ENCODE measurements at regions not wholly inside any gene's neighbourhood (a gene's known extent, or its start where the extent isn't known, plus 50 kb on each side); places are given as distances from the start of the nearest gene placed in this dataset.

GRCh38 chrX:123083924-123084323 lies 100.2 kb upstream of the GRIA3 start:
- no peak for TF ChIP-seq CBX8 (IDR thresholded peaks at IDR 0.05)
- no peak for TF ChIP-seq NFE2L2 (conservative IDR thresholded peaks at IDR 0.05; ENCODE audit: low read length)
- no peak for TF ChIP-seq RFX5 (IDR thresholded peaks at IDR 0.05)
- TF ChIP-seq, protein P1, sequence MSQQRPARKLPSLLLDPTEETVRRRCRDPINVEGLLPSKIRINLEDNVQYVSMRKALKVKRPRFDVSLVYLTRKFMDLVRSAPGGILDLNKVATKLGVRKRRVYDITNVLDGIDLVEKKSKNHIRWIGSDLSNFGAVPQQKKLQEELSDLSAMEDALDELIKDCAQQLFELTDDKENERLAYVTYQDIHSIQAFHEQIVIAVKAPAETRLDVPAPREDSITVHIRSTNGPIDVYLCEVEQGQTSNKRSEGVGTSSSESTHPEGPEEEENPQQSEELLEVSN (IDR thresholded peaks at IDR 0.05; ENCODE audit: borderline replicate concordance, low read depth), result no peak
- TF ChIP-seq, protein P2, sequence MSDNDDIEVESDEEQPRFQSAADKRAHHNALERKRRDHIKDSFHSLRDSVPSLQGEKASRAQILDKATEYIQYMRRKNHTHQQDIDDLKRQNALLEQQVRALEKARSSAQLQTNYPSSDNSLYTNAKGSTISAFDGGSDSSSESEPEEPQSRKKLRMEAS (IDR thresholded peaks at IDR 0.05), result no peak
- TF ChIP-seq, protein P3, sequence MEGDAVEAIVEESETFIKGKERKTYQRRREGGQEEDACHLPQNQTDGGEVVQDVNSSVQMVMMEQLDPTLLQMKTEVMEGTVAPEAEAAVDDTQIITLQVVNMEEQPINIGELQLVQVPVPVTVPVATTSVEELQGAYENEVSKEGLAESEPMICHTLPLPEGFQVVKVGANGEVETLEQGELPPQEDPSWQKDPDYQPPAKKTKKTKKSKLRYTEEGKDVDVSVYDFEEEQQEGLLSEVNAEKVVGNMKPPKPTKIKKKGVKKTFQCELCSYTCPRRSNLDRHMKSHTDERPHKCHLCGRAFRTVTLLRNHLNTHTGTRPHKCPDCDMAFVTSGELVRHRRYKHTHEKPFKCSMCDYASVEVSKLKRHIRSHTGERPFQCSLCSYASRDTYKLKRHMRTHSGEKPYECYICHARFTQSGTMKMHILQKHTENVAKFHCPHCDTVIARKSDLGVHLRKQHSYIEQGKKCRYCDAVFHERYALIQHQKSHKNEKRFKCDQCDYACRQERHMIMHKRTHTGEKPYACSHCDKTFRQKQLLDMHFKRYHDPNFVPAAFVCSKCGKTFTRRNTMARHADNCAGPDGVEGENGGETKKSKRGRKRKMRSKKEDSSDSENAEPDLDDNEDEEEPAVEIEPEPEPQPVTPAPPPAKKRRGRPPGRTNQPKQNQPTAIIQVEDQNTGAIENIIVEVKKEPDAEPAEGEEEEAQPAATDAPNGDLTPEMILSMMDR (IDR thresholded peaks at IDR 0.05), result no peak
- TF ChIP-seq USF2 (IDR thresholded peaks at IDR 0.05), result no peak
- no peak for TF ChIP-seq POLR2A (IDR thresholded peaks at IDR 0.05; ENCODE audit: low read length)
- no peak for TF ChIP-seq ZC3H11A (IDR thresholded peaks at IDR 0.05)
